ENCODE measurements at regions not wholly inside any gene's neighbourhood (a gene's known extent, or its start where the extent isn't known, plus 50 kb on each side); places are given as distances from the start of the nearest gene placed in this dataset.
"Not testable (repeated sequence)": the region's sequence is repeated elsewhere in the genome, so short reads cannot be mapped to it uniquely, and the experiment has no call there.

GRCh38 chr2:49692022-49692421 is 537.7 kb upstream of the FSHR start:
- H3K4me1 ChIP-seq (ENCODE audit: insufficient read depth, low read length); H3K27me3 ChIP-seq (ENCODE audit: insufficient read depth, low read length, poor library complexity, severe bottlenecking); H3K9me3 ChIP-seq (ENCODE audit: low read length); H3K27me3 Mint-ChIP-seq; H3K36me3 ChIP-seq (ENCODE audit: insufficient read depth, low read length); CTCF ChIA-PET; H3K36me3 Mint-ChIP-seq; H3K27ac ChIP-seq (ENCODE audit: low read depth, low read length); H3K4me3 ChIP-seq (ENCODE audit: low read length); POLR2A ChIA-PET; DNase-seq; H3K4me1 Mint-ChIP-seq; H3K4me3 Mint-ChIP-seq; H3K27ac Mint-ChIP-seq: not testable (repeated sequence)
- peaks cover 0 to 39% (median 4%) of the 10 kb centered on the region in 5 donors for H3K9me3 Mint-ChIP-seq

- Mint-ChIP-seq H3K4me1 (no peaks in the 10 kb centered on the region), H3K27ac (no peak overlapping the region)
Observed at GRCh38 chr2:49687918-49688317, 533.6 kb upstream of the FSHR start.

GRCh38 chr2:49686897-49687442 is 532.7 kb upstream of the FSHR start:
- no peaks in the 10 kb centered on the region for H3K4me1 ChIP-seq (ENCODE audit: insufficient read depth, low read length)
- no peak for DNase-seq
- H3K27me3 Mint-ChIP-seq, result no peaks in the 10 kb centered on the region
- ChIA-PET CTCF (no interaction called here), POLR2A (no interaction called here)
- H3K9me3 ChIP-seq (ENCODE audit: low read length), result no peaks in the 10 kb centered on the region
- H3K4me1 Mint-ChIP-seq, result no peaks in the 10 kb centered on the region
- H3K4me3 Mint-ChIP-seq, result no peak overlapping the region
- no peaks in the 10 kb centered on the region for H3K27me3 ChIP-seq (ENCODE audit: insufficient read depth, low read length, poor library complexity, severe bottlenecking)
- H3K36me3 ChIP-seq (ENCODE audit: insufficient read depth, low read length), result no peaks in the 10 kb centered on the region
- no peak overlapping the region for H3K27ac Mint-ChIP-seq
- no peak overlapping the region for H3K4me3 ChIP-seq (ENCODE audit: low read length)
- peaks cover 1 to 25% (median 5%) of the 10 kb centered on the region in 5 donors for H3K9me3 Mint-ChIP-seq
- no peak overlapping the region for H3K27ac ChIP-seq (ENCODE audit: low read depth, low read length)
- no peaks in the 10 kb centered on the region for H3K36me3 Mint-ChIP-seq

More at GRCh38 chr2:49687918-49688317, 533.6 kb upstream of the FSHR start:
- H3K27me3 Mint-ChIP-seq, result no peaks in the 10 kb centered on the region
- H3K36me3 ChIP-seq (ENCODE audit: insufficient read depth, low read length), result no peaks in the 10 kb centered on the region
- DNase-seq, result no peak
- POLR2A ChIA-PET, result no interaction called here
- H3K36me3 Mint-ChIP-seq, result no peaks in the 10 kb centered on the region
- CTCF ChIA-PET, result no interaction called here
- H3K4me3 Mint-ChIP-seq, result no peak overlapping the region
- H3K4me3 ChIP-seq (ENCODE audit: low read length), result no peak overlapping the region
- H3K27me3 ChIP-seq (ENCODE audit: insufficient read depth, low read length, poor library complexity, severe bottlenecking), result no peaks in the 10 kb centered on the region
- peaks cover 3 to 26% (median 8%) of the 10 kb centered on the region in 5 donors for H3K9me3 Mint-ChIP-seq
- H3K27ac ChIP-seq (ENCODE audit: low read depth, low read length), result no peak overlapping the region
- no peaks in the 10 kb centered on the region for H3K9me3 ChIP-seq (ENCODE audit: low read length)
- no peaks in the 10 kb centered on the region for H3K4me1 ChIP-seq (ENCODE audit: insufficient read depth, low read length)

GRCh38 chr2:49686291-49686690 is 532.0 kb upstream of the FSHR start:
- Histone ChIP-seq H3K4me3 (ENCODE audit: low read length) (no peak overlapping the region), H3K4me1 (ENCODE audit: insufficient read depth, low read length) (no peaks in the 10 kb centered on the region), H3K27ac (ENCODE audit: low read depth, low read length) (no peak overlapping the region), H3K9me3 (ENCODE audit: low read length) (no peaks in the 10 kb centered on the region), H3K27me3 (ENCODE audit: insufficient read depth, low read length, poor library complexity, severe bottlenecking) (no peaks in the 10 kb centered on the region), H3K36me3 (ENCODE audit: insufficient read depth, low read length) (no peaks in the 10 kb centered on the region)
- POLR2A ChIA-PET, result no interaction called here
- Mint-ChIP-seq H3K9me3 (peaks cover 0 to 32% (median 7%) of the 10 kb centered on the region in 5 donors), H3K36me3 (no peaks in the 10 kb centered on the region), H3K4me1 (no peaks in the 10 kb centered on the region), H3K4me3 (no peak overlapping the region), H3K27ac (no peak overlapping the region), H3K27me3 (no peaks in the 10 kb centered on the region)
- CTCF ChIA-PET, result no interaction called here
- no peak for DNase-seq

GRCh38 chr2:49677227-49677626 is 522.9 kb upstream of the FSHR start:
- DNase-seq, result no peak
- Histone ChIP-seq H3K4me1 (ENCODE audit: insufficient read depth, low read length) (no peaks in the 10 kb centered on the region), H3K4me3 (ENCODE audit: low read length) (no peak overlapping the region), H3K9me3 (ENCODE audit: low read length) (no peaks in the 10 kb centered on the region), H3K36me3 (ENCODE audit: insufficient read depth, low read length) (no peaks in the 10 kb centered on the region), H3K27ac (ENCODE audit: low read depth, low read length) (no peak overlapping the region), H3K27me3 (ENCODE audit: insufficient read depth, low read length, poor library complexity, severe bottlenecking) (no peaks in the 10 kb centered on the region)
- no peak overlapping the region for H3K4me3 Mint-ChIP-seq
- POLR2A ChIA-PET, result interaction anchor here (0.5 kb wide), 1 partner anchor 13 kb away, joined by 5 read pairs; no protein-coding TSS in a partner anchor
- H3K27ac Mint-ChIP-seq, result no peak overlapping the region
- H3K27me3 Mint-ChIP-seq, result no peaks in the 10 kb centered on the region
- peaks cover 0 to 31% (median 7%) of the 10 kb centered on the region in 5 donors for H3K9me3 Mint-ChIP-seq
- no peaks in the 10 kb centered on the region for H3K36me3 Mint-ChIP-seq
- H3K4me1 Mint-ChIP-seq, result no peaks in the 10 kb centered on the region
- CTCF ChIA-PET, result no interaction called here

GRCh38 chr2:49664827-49665226 is 510.5 kb upstream of the FSHR start:
- H3K4me1 Mint-ChIP-seq, result no peaks in the 10 kb centered on the region
- CTCF ChIA-PET, result no interaction called here
- H3K36me3 Mint-ChIP-seq, result no peaks in the 10 kb centered on the region
- no peak for DNase-seq
- H3K4me3 ChIP-seq (ENCODE audit: low read length), result no peak overlapping the region
- peaks cover 7 to 25% (median 11%) of the 10 kb centered on the region in 5 donors for H3K9me3 Mint-ChIP-seq
- no peak overlapping the region for H3K27ac Mint-ChIP-seq
- H3K27ac ChIP-seq (ENCODE audit: low read depth, low read length), result no peak overlapping the region
- H3K4me3 Mint-ChIP-seq, result no peak overlapping the region
- POLR2A ChIA-PET, result no interaction called here
- H3K36me3 ChIP-seq (ENCODE audit: insufficient read depth, low read length), result no peaks in the 10 kb centered on the region
- H3K27me3 ChIP-seq (ENCODE audit: insufficient read depth, low read length, poor library complexity, severe bottlenecking), result no peaks in the 10 kb centered on the region
- no peaks in the 10 kb centered on the region for H3K9me3 ChIP-seq (ENCODE audit: low read length)
- no peaks in the 10 kb centered on the region for H3K4me1 ChIP-seq (ENCODE audit: insufficient read depth, low read length)
- H3K27me3 Mint-ChIP-seq, result no peaks in the 10 kb centered on the region

- H3K4me1 Mint-ChIP-seq, result no peaks in the 10 kb centered on the region
- H3K36me3 ChIP-seq (ENCODE audit: insufficient read depth, low read length), result no peaks in the 10 kb centered on the region
- no peaks in the 10 kb centered on the region for H3K36me3 Mint-ChIP-seq
- no peak overlapping the region for H3K27ac Mint-ChIP-seq
- no peaks in the 10 kb centered on the region for H3K27me3 ChIP-seq (ENCODE audit: insufficient read depth, low read length, poor library complexity, severe bottlenecking)
- CTCF ChIA-PET, result no interaction called here
- POLR2A ChIA-PET, result no interaction called here
- H3K4me3 ChIP-seq (ENCODE audit: low read length), result no peak overlapping the region
- H3K27ac ChIP-seq (ENCODE audit: low read depth, low read length), result no peak overlapping the region
- peaks cover 5 to 21% (median 11%) of the 10 kb centered on the region in 5 donors for H3K9me3 Mint-ChIP-seq
- H3K4me1 ChIP-seq (ENCODE audit: insufficient read depth, low read length), result no peaks in the 10 kb centered on the region
- H3K27me3 Mint-ChIP-seq, result no peaks in the 10 kb centered on the region
- no peak overlapping the region for H3K4me3 Mint-ChIP-seq
- no peaks in the 10 kb centered on the region for H3K9me3 ChIP-seq (ENCODE audit: low read length)
- DNase-seq, result no peak
Observed at GRCh38 chr2:49661809-49662208, 507.5 kb upstream of the FSHR start.

GRCh38 chr2:49656853-49657252 is 502.5 kb upstream of the FSHR start:
- Histone ChIP-seq H3K36me3 (ENCODE audit: insufficient read depth, low read length) (no peaks in the 10 kb centered on the region), H3K9me3 (ENCODE audit: low read length) (no peaks in the 10 kb centered on the region), H3K27me3 (ENCODE audit: insufficient read depth, low read length, poor library complexity, severe bottlenecking) (no peaks in the 10 kb centered on the region), H3K27ac (ENCODE audit: low read depth, low read length) (no peak overlapping the region), H3K4me3 (ENCODE audit: low read length) (no peak overlapping the region), H3K4me1 (ENCODE audit: insufficient read depth, low read length) (no peaks in the 10 kb centered on the region)
- ChIA-PET CTCF (no interaction called here), POLR2A (no interaction called here)
- Mint-ChIP-seq H3K36me3 (no peaks in the 10 kb centered on the region), H3K9me3 (peaks cover 3 to 24% (median 8%) of the 10 kb centered on the region in 5 donors), H3K4me3 (no peak overlapping the region), H3K27me3 (no peaks in the 10 kb centered on the region), H3K4me1 (no peaks in the 10 kb centered on the region), H3K27ac (no peak overlapping the region)
- no peak for DNase-seq

GRCh38 chr2:49643149-49643548 is 488.8 kb upstream of the FSHR start:
- no peaks in the 10 kb centered on the region for H3K27me3 Mint-ChIP-seq
- peaks cover 6 to 21% (median 16%) of the 10 kb centered on the region in 5 donors for H3K9me3 Mint-ChIP-seq
- Histone ChIP-seq H3K4me3 (ENCODE audit: low read length) (no peak overlapping the region), H3K27me3 (ENCODE audit: insufficient read depth, low read length, poor library complexity, severe bottlenecking) (no peaks in the 10 kb centered on the region), H3K4me1 (ENCODE audit: insufficient read depth, low read length) (no peaks in the 10 kb centered on the region), H3K27ac (ENCODE audit: low read depth, low read length) (no peak overlapping the region), H3K9me3 (ENCODE audit: low read length) (no peaks in the 10 kb centered on the region), H3K36me3 (ENCODE audit: insufficient read depth, low read length) (no peaks in the 10 kb centered on the region)
- POLR2A ChIA-PET, result no interaction called here
- no peak overlapping the region for H3K4me3 Mint-ChIP-seq
- no peaks in the 10 kb centered on the region for H3K4me1 Mint-ChIP-seq
- CTCF ChIA-PET, result no interaction called here
- no peaks in the 10 kb centered on the region for H3K36me3 Mint-ChIP-seq
- no peak for DNase-seq
- no peak overlapping the region for H3K27ac Mint-ChIP-seq
